ENCODE measurements at regions not wholly inside any gene's neighbourhood (a gene's known extent, or its start where the extent isn't known, plus 50 kb on each side); places are given as distances from the start of the nearest gene placed in this dataset.

DNA sequence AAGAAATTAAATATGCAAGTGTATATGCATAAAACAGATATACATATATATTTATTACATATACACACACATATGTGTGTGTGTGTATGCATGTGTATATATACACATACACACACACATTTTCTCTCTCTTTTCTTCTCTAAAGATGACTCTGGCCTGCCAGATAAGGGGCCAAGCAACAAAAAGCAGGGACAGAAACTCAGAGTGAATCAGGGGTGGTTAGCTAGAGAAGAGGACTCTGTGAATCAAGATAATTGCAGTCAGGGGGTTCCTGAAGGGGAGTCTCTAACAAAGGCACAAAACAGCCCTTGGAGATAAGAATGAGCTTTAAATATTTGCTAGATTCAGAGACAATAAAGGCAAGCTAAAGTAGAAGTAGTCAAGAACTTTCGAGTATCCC is 650.5 kb downstream of the UTRN start:
- no peak overlapping the region for H3K4me3 Mint-ChIP-seq (ENCODE audit: unreplicated experiment)
- TF ChIP-seq, protein P1, sequence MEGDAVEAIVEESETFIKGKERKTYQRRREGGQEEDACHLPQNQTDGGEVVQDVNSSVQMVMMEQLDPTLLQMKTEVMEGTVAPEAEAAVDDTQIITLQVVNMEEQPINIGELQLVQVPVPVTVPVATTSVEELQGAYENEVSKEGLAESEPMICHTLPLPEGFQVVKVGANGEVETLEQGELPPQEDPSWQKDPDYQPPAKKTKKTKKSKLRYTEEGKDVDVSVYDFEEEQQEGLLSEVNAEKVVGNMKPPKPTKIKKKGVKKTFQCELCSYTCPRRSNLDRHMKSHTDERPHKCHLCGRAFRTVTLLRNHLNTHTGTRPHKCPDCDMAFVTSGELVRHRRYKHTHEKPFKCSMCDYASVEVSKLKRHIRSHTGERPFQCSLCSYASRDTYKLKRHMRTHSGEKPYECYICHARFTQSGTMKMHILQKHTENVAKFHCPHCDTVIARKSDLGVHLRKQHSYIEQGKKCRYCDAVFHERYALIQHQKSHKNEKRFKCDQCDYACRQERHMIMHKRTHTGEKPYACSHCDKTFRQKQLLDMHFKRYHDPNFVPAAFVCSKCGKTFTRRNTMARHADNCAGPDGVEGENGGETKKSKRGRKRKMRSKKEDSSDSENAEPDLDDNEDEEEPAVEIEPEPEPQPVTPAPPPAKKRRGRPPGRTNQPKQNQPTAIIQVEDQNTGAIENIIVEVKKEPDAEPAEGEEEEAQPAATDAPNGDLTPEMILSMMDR (IDR thresholded peaks at IDR 0.05; ENCODE audit: unreplicated experiment), result no peak
- H3K4me1 Mint-ChIP-seq (ENCODE audit: unreplicated experiment), result no peaks in the 10 kb centered on the region
- H3K9me3 Mint-ChIP-seq (ENCODE audit: unreplicated experiment), result no peaks in the 10 kb centered on the region
- no peak overlapping the region for H3K27ac Mint-ChIP-seq (ENCODE audit: unreplicated experiment)
- H3K27me3 Mint-ChIP-seq (ENCODE audit: unreplicated experiment), result no peaks in the 10 kb centered on the region
- H3K36me3 Mint-ChIP-seq (ENCODE audit: low read depth, unreplicated experiment), result no peaks in the 10 kb centered on the region
- DNase-seq (ENCODE audit: low spot score), result no peak

DNA sequence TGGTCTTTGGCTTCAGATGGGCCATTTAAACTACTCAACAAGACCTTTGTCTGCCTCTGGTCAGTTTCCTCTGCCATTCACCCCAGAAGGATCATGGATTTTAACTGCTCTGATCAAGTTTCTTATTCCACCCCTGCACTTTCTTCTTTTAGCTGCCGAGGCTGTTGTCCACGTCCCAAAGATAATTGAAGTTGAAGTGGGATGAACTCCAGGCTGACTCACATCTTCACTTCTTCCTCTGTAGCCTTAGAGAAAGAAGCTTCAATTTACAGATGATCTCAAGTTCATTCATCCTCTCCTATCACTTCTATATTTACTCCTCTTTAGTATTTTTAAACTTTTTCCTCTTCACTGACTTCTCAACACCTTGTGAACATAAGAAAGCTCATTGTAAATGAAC is 651.6 kb downstream of the UTRN start:
- no peak overlapping the region for H3K27ac Mint-ChIP-seq (ENCODE audit: unreplicated experiment)
- H3K4me3 Mint-ChIP-seq (ENCODE audit: unreplicated experiment), result no peak overlapping the region
- no peaks in the 10 kb centered on the region for H3K36me3 Mint-ChIP-seq (ENCODE audit: low read depth, unreplicated experiment)
- no peaks in the 10 kb centered on the region for H3K27me3 Mint-ChIP-seq (ENCODE audit: unreplicated experiment)
- DNase-seq (ENCODE audit: low spot score), result no peak
- no peaks in the 10 kb centered on the region for H3K4me1 Mint-ChIP-seq (ENCODE audit: unreplicated experiment)
- TF ChIP-seq, protein P1 (IDR thresholded peaks at IDR 0.05; ENCODE audit: unreplicated experiment), result no peak
- H3K9me3 Mint-ChIP-seq (ENCODE audit: unreplicated experiment), result no peaks in the 10 kb centered on the region

DNA sequence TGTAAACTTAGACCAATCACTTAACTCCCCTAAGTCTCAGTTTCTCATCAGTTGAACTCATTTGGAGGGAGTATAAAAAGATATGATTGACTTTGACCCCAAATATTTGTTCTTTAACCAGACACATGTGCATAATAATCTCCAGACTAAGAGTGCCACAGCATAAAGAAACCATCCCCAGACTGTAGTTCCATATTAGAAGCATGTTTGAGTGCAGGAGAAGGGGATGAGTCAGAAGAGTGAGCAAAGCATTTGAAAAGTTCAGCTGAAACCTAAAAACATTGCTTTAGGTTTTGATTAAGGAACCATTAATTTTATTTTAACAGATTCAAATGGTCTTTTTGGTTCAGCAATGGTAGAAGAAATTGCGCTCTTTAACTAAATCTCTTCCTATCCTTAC is 654.8 kb downstream of the UTRN start:
- DNase-seq (ENCODE audit: low spot score), result no peak
- Mint-ChIP-seq H3K4me1 (ENCODE audit: unreplicated experiment) (no peaks in the 10 kb centered on the region), H3K27me3 (ENCODE audit: unreplicated experiment) (no peaks in the 10 kb centered on the region), H3K27ac (ENCODE audit: unreplicated experiment) (no peak overlapping the region), H3K9me3 (ENCODE audit: unreplicated experiment) (no peaks in the 10 kb centered on the region), H3K36me3 (ENCODE audit: low read depth, unreplicated experiment) (no peaks in the 10 kb centered on the region), H3K4me3 (ENCODE audit: unreplicated experiment) (no peak overlapping the region)
- TF ChIP-seq, protein P1 (IDR thresholded peaks at IDR 0.05; ENCODE audit: unreplicated experiment), result no peak

DNA sequence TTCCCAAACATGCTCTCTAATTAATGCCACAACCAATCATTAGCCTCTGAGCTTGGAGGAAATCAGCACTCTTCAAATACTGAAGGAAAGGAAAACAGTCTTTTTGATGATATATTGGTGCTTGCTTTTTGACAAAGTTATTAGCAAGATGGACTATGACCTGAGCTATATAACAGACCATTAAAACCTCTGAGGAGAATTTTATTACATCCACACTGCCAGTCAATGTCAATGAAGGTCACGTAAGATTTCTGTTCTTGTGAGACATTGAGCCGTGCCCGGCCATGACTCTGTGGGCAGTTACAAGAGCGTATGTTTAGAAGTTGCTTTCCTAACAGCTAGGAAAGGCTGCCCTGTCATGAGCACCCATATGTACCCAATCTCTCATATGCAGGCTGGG is 659.0 kb downstream of the UTRN start:
- no peak overlapping the region for H3K4me3 Mint-ChIP-seq (ENCODE audit: unreplicated experiment)
- no peak overlapping the region for H3K27ac Mint-ChIP-seq (ENCODE audit: unreplicated experiment)
- no peaks in the 10 kb centered on the region for H3K36me3 Mint-ChIP-seq (ENCODE audit: low read depth, unreplicated experiment)
- no peaks in the 10 kb centered on the region for H3K27me3 Mint-ChIP-seq (ENCODE audit: unreplicated experiment)
- H3K9me3 Mint-ChIP-seq (ENCODE audit: unreplicated experiment), result no peaks in the 10 kb centered on the region
- TF ChIP-seq, protein P1 (IDR thresholded peaks at IDR 0.05; ENCODE audit: unreplicated experiment), result no peak
- DNase-seq (ENCODE audit: low spot score), result no peak
- no peaks in the 10 kb centered on the region for H3K4me1 Mint-ChIP-seq (ENCODE audit: unreplicated experiment)

DNA sequence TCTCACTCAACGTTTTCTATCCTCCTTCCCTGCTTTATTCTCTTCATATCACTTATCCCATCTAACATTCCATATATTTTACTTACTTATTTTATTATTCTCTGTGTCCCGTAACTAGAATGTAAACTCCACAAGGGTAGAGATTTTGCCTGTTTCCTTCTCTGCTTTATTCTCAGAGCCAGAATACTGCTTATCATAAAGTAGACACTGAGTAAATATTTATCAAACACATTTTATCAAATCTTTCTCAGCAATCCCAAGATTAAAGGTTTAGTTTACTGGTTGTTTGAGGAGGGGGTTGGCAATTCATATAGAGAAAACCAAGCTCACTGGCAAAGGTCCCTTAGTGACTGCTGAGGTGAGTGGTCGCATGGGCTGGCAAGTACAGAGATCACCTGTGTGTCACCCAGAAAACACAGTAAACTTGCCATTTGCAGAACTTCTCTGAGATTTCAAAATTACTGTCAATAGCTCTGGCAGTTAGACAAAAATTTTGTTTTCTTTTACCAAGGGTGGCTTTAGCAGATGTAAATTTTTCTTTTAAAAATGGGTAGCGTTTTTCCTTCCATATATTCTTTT is 662.4 kb downstream of the UTRN start:
- Mint-ChIP-seq H3K36me3 (ENCODE audit: low read depth, unreplicated experiment) (peaks cover 3% of the 10 kb centered on the region), H3K27ac (ENCODE audit: unreplicated experiment) (no peak overlapping the region), H3K4me3 (ENCODE audit: unreplicated experiment) (no peak overlapping the region), H3K27me3 (ENCODE audit: unreplicated experiment) (no peaks in the 10 kb centered on the region), H3K4me1 (ENCODE audit: unreplicated experiment) (no peaks in the 10 kb centered on the region), H3K9me3 (ENCODE audit: unreplicated experiment) (no peaks in the 10 kb centered on the region)
- TF ChIP-seq, protein P1 (IDR thresholded peaks at IDR 0.05; ENCODE audit: unreplicated experiment), result no peak
- no peak for DNase-seq (ENCODE audit: low spot score)

All from endothelial cell (in vitro differentiated cells).